Breast epithelium (tissue), 3 donors: ENCODE measurements at regions not wholly inside any gene's neighbourhood (a gene's known extent, or its start where the extent isn't known, plus 50 kb on each side); places are given as distances from the start of the nearest gene placed in this dataset.

Experiments used
- POLR2AphosphoS5 ChIP-seq, 3 donors: sonication (generic); formaldehyde crosslinking; IDR thresholded peaks; one replicate each; pipeline ENCODE4 v1.6.1; 2017; ENCODE audit warnings: antibody characterized with exemption in 3 of 3
- TF ChIP-seq, protein P1 (sequence below), 3 donors: fragments of 450-650 bp; IDR thresholded peaks; one replicate each; pipeline ENCODE4 v1.5.1; 2016 to 2017; ENCODE audit warnings: antibody characterized with exemption in 3 of 3, mild to moderate bottlenecking in 3 of 3, moderate library complexity in 3 of 3

DNA sequence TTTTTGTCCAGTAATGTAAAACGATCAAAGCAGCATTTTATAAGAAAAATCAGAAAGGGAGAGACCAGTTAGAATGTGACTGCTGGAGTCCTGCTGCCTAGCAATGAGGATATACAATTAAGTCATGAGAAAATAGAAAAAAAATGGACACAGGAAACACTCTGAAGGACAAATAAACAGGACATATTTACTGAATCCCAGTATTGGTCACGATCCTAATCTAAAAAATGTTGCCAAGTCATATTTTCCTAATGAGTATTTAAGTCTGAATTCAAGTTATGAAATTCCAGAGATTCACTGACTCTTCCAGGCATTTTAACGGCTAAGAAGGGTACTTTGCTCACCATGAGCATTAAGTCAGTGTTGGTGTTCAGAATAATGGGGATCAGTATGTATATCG, 154.3 kb upstream of the CCDC54 start:
- TF ChIP-seq, protein P1, sequence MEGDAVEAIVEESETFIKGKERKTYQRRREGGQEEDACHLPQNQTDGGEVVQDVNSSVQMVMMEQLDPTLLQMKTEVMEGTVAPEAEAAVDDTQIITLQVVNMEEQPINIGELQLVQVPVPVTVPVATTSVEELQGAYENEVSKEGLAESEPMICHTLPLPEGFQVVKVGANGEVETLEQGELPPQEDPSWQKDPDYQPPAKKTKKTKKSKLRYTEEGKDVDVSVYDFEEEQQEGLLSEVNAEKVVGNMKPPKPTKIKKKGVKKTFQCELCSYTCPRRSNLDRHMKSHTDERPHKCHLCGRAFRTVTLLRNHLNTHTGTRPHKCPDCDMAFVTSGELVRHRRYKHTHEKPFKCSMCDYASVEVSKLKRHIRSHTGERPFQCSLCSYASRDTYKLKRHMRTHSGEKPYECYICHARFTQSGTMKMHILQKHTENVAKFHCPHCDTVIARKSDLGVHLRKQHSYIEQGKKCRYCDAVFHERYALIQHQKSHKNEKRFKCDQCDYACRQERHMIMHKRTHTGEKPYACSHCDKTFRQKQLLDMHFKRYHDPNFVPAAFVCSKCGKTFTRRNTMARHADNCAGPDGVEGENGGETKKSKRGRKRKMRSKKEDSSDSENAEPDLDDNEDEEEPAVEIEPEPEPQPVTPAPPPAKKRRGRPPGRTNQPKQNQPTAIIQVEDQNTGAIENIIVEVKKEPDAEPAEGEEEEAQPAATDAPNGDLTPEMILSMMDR (IDR thresholded peaks at IDR 0.05): no peak
- no peak for TF ChIP-seq POLR2AphosphoS5 (IDR thresholded peaks at IDR 0.05)
